ENCODE measurements at regions not wholly inside any gene's neighbourhood (a gene's known extent, or its start where the extent isn't known, plus 50 kb on each side); places are given as distances from the start of the nearest gene placed in this dataset.

DNA sequence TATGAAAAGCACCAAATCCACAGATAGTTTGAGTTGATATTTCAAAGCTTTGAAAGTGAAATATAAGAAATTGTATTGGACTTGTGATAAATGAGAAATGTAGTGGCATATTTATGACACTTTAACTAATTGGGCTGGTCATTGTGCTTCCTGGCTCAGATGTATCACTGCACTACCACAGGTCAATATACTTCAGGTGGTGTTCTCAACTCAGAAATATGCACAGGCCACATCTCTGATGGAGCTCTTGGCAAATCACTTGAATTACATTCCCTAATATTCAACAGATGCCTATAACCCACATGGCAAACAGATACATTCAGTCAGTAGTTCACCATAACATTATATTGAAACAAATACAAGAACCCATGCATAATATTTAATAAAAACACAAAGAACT is 209.6 kb downstream of the LYPLAL1 start:
- TF ChIP-seq, protein P1, sequence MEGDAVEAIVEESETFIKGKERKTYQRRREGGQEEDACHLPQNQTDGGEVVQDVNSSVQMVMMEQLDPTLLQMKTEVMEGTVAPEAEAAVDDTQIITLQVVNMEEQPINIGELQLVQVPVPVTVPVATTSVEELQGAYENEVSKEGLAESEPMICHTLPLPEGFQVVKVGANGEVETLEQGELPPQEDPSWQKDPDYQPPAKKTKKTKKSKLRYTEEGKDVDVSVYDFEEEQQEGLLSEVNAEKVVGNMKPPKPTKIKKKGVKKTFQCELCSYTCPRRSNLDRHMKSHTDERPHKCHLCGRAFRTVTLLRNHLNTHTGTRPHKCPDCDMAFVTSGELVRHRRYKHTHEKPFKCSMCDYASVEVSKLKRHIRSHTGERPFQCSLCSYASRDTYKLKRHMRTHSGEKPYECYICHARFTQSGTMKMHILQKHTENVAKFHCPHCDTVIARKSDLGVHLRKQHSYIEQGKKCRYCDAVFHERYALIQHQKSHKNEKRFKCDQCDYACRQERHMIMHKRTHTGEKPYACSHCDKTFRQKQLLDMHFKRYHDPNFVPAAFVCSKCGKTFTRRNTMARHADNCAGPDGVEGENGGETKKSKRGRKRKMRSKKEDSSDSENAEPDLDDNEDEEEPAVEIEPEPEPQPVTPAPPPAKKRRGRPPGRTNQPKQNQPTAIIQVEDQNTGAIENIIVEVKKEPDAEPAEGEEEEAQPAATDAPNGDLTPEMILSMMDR (conservative IDR thresholded peaks at IDR 0.05; ENCODE audit: low read length): no peak
- no peak for TF ChIP-seq EZH2phosphoT487 (IDR thresholded peaks at IDR 0.05; ENCODE audit: borderline replicate concordance, low read depth, low read length)
